ENCODE measurements at regions not wholly inside any gene's neighbourhood (a gene's known extent, or its start where the extent isn't known, plus 50 kb on each side); places are given as distances from the start of the nearest gene placed in this dataset.

- TF ChIP-seq CTCF (IDR thresholded peaks at IDR 0.05; ENCODE audit: low read depth, low read length) = no peak
- Histone ChIP-seq H3K9me3 (ENCODE audit: control insufficient read depth, insufficient read depth, low read length) (no peaks in the 10 kb centered on the region), H3K27me3 (ENCODE audit: control insufficient read depth, insufficient read depth, low read length) (no peaks in the 10 kb centered on the region), H3K4me3 (ENCODE audit: low read depth, low read length) (no peak overlapping the region), H3K27ac (ENCODE audit: low read depth, low read length) (no peak overlapping the region)
- CTCF ChIA-PET = interaction anchor here (1.3 to 3.8 kb wide), 2 partner anchors 13 to 81 kb away, joined by 3 to 27 read pairs; no protein-coding TSS in a partner anchor
- no peak for DNase-seq (ENCODE audit: low read depth, low spot score)
- POLR2A ChIA-PET = no interaction called here
These were observed 72.5 kb upstream of the ANKRD1 start for GRCh38 chr10:90993340-90993739.

GRCh38 chr10:90997670-90998069 lies 76.8 kb upstream of the ANKRD1 start:
- CTCF ChIA-PET = no interaction called here

GRCh38 chr10:90998733-90999511 lies 78.0 kb upstream of the ANKRD1 start:
- Histone ChIP-seq H3K27ac (ENCODE audit: low read depth, low read length) (no peak overlapping the region), H3K9me3 (ENCODE audit: control insufficient read depth, insufficient read depth, low read length) (no peaks in the 10 kb centered on the region), H3K27me3 (ENCODE audit: control insufficient read depth, insufficient read depth, low read length) (no peaks in the 10 kb centered on the region), H3K4me3 (ENCODE audit: low read depth, low read length) (no peak overlapping the region)
- CTCF ChIA-PET = interaction anchor here (0.6 kb wide), 1 partner anchor 389 kb away, joined by 3 read pairs; no protein-coding TSS in a partner anchor
- POLR2A ChIA-PET = no interaction called here
- no peak for TF ChIP-seq CTCF (IDR thresholded peaks at IDR 0.05; ENCODE audit: low read depth, low read length)
- no peak for DNase-seq (ENCODE audit: low read depth, low spot score)

More at GRCh38 chr10:90997670-90998069, 76.8 kb upstream of the ANKRD1 start:
- Histone ChIP-seq H3K4me3 (ENCODE audit: low read depth, low read length) (no peak overlapping the region), H3K27me3 (ENCODE audit: control insufficient read depth, insufficient read depth, low read length) (no peaks in the 10 kb centered on the region), H3K27ac (ENCODE audit: low read depth, low read length) (no peak overlapping the region), H3K9me3 (ENCODE audit: control insufficient read depth, insufficient read depth, low read length) (no peaks in the 10 kb centered on the region)
- no peak for TF ChIP-seq CTCF (IDR thresholded peaks at IDR 0.05; ENCODE audit: low read depth, low read length)
- no peak for DNase-seq (ENCODE audit: low read depth, low spot score)
- POLR2A ChIA-PET = no interaction called here

- Histone ChIP-seq H3K27ac (ENCODE audit: low read depth, low read length) (no peak overlapping the region), H3K4me3 (ENCODE audit: low read depth, low read length) (no peak overlapping the region), H3K9me3 (ENCODE audit: control insufficient read depth, insufficient read depth, low read length) (no peaks in the 10 kb centered on the region), H3K27me3 (ENCODE audit: control insufficient read depth, insufficient read depth, low read length) (no peaks in the 10 kb centered on the region)
- no peak for TF ChIP-seq CTCF (IDR thresholded peaks at IDR 0.05; ENCODE audit: low read depth, low read length)
- DNase-seq (ENCODE audit: low read depth, low spot score) = no peak
- CTCF ChIA-PET = interaction anchor here (0.5 to 1.0 kb wide), 2 partner anchors 18 to 85 kb away, joined by 3 read pairs; no protein-coding TSS in a partner anchor
- POLR2A ChIA-PET = no interaction called here
These were observed 78.8 kb upstream of the ANKRD1 start for GRCh38 chr10:90999512-91000172.

- ChIA-PET CTCF (interaction anchor here (0.5 to 1.4 kb wide), 3 partner anchors 19 to 89 kb away, joined by 3 read pairs; no protein-coding TSS in a partner anchor), POLR2A (no interaction called here)
- TF ChIP-seq CTCF (IDR thresholded peaks at IDR 0.05; ENCODE audit: low read depth, low read length) = no peak
- Histone ChIP-seq H3K4me3 (ENCODE audit: low read depth, low read length) (no peak overlapping the region), H3K9me3 (ENCODE audit: control insufficient read depth, insufficient read depth, low read length) (no peaks in the 10 kb centered on the region), H3K27ac (ENCODE audit: low read depth, low read length) (no peak overlapping the region), H3K27me3 (ENCODE audit: control insufficient read depth, insufficient read depth, low read length) (no peaks in the 10 kb centered on the region)
- DNase-seq (ENCODE audit: low read depth, low spot score) = no peak
These were observed 79.6 kb upstream of the ANKRD1 start for GRCh38 chr10:91000470-91000869.
